Activated CD8-positive, alpha-beta memory T cell treated with anti-CD3 and anti-CD28 coated beads, Interleukin-2, amount 50 U/mL, for 1 hour (primary cell): ENCODE measurements at regions not wholly inside any gene's neighbourhood (a gene's known extent, or its start where the extent isn't known, plus 50 kb on each side); places are given as distances from the start of the nearest gene placed in this dataset.
"Not testable (repeated sequence)": the region's sequence is repeated elsewhere in the genome, so short reads cannot be mapped to it uniquely, and the experiment has no call there.

Experiments
- DNase-seq: peaks from one replicate; pipeline ENCODE4 v3.0.0-alpha.2; 2020; ENCODE audit errors: extremely low read depth

DNA sequence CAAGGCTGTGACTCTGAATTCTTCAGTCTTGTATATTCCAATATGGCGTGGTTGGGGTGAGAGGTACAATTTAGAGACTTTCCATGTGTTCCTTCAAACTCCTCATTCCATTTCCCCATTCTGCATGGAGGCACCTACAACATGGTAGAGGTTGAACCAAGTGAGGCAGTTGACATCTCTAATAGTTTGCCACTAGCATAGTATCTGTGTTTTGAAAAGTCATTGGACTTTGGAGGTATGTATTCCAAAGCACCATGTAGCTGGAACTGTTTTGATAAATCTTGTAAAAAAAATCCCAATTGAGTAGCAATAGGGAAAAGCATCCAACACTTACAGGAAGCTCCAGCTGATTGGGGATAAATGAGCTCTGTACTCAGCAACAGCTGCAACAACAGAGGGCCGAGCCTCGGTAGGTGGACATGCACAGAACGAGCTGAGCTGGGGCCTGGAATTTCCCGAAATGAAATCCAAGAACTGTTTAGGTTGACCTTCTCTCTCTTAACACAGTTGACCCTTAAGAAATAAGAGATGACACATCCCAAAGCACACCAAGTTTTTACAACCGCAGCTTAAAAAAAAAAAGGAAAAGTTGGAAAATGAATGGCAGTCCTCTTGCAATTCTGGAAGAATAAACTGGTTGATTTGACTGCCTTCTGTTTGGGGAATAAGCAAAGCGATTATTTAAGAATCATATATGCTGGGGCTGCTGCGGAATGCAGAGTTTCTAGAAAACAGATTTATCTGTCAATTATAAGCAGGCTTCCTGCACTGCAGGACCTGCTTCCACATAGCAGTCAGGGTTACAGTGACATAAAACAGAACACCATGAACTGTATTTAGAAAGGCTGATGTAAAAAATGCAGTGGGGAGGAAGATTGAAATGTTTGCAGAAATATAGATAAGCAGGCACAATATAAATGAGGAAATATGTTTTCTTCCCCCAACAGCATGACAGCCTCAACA, 194.6 kb upstream of the KRR1 start:
- no peak for DNase-seq

- no peak for DNase-seq
Observed at GRCh38 chr12:75704664-75705063, 193.3 kb upstream of the KRR1 start.

- DNase-seq = no peak
Observed at GRCh38 chr12:75704208-75704607, 192.8 kb upstream of the KRR1 start.

DNA sequence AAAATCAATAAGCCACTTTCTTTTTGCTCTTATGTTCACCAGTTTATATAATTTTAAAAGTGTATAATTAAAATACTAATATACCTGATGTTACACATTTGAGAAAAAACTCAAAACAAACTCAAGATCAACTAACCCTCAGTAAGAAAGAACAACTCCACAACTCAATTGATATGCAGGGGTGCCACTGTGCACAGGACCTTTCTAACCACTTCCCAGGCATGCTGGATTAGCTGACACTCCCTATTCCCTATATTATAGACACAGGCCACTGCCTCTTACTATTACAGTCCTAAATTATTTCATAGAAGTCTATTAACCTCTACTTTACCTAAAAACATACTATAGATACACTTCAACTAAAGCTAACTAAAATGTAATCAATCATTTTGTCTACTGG, 191.7 kb upstream of the KRR1 start:
- no peak for DNase-seq

GRCh38 chr12:75702477-75703093, 191.2 kb upstream of the KRR1 start:
- no peak for DNase-seq

- no peak for DNase-seq
Observed at GRCh38 chr12:75701859-75702258, 190.4 kb upstream of the KRR1 start.

DNA sequence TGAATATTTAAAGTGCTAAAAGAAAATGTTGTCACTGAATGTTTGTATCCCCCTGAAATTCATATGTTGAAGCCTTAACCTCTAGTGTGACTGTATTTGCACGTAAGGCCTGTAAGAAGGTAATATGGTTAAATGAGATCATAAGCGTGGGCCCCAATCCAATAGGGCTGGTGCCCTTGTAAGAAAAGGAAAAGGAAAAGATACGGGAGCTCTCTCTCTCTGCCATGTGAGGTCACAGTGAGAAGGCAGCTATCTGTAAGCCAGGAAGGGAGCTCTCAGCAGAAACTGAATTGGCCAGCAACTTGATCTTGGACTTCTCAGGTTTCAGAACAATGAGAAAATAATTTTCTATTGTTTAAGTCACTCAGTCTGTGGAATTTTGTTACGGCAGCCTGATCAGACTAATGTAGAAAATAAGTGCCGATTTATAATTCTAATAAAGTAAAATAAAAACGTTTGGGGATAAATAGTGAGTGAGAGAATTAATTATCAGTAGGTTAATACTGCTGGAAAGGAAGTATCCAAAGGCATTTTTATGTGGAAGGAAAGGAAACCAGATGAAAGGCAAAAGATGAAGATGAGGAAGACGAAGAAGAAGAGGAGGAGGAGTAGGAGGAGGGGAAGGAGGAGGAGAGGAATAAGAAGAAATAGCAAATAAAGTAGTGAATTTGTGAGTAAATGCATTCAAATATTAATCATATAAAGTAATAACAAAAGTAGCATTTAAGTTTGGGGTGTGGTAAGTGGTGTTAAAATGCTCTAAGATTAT, 188.5 kb upstream of the KRR1 start:
- DNase-seq = no peak

- DNase-seq = no peak
Observed at GRCh38 chr12:75699251-75699650, 187.8 kb upstream of the KRR1 start.

GRCh38 chr12:75698052-75698451, 186.6 kb upstream of the KRR1 start:
- no peak for DNase-seq

- no peak for DNase-seq
Observed at GRCh38 chr12:75695926-75696325, 184.5 kb upstream of the KRR1 start.

- no peak for DNase-seq
Observed at GRCh38 chr12:75694534-75695268, 183.3 kb upstream of the KRR1 start.

- DNase-seq = no peak
Observed at GRCh38 chr12:75692876-75693275, 181.5 kb upstream of the KRR1 start.

DNA sequence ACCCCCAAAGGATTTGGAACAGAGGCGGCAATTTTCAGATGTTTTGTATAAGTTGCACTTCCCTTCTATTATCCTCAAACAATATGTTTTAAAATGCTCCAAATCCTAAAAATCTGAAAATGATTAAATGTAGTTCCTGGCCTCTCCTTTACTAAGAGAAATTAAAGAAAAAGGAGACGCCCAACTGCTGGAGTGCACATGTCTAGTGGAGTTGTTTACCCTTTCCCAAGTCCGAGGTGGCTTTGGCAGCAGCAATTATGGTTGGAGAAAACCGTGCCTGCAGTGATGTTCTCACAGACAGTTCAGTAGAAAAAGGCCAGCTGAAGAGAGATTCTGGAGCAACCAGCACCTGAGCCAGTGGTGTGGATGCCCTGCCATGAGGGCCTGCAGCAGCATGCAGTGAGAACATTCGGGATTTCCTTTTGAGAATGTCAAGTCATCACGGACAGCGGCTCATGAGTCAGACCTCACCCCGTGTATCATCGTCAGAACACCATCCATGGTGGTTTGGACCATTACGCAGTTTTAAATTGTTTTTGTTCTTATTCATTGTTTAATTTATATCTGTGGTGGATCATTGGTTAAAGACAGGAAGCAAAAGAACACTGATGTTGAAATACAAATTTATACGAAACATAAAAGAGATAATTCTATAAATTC, 179.0 kb upstream of the KRR1 start:
- no peak for DNase-seq

DNA sequence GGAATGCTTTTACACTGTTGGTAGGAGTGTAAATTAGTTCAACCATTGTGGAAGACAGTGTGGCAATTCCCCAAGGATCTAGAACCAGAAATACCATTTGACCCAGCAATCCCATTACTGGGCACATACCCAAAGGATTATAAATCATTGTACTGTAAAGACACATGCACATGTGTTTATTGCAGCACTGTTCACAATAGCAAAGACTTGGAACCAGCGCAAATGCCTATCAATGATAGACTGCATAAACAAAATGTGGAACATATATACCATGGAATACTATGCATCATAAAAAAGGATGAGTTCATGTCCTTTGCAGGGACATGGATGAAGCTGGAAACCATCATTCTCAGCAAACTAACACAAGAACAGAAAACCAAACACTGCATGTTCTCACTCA, 174.8 kb upstream of the KRR1 start:
- DNase-seq = not testable (repeated sequence)

GRCh38 chr12:75685617-75686225, 174.3 kb upstream of the KRR1 start:
- DNase-seq = no peak

DNA sequence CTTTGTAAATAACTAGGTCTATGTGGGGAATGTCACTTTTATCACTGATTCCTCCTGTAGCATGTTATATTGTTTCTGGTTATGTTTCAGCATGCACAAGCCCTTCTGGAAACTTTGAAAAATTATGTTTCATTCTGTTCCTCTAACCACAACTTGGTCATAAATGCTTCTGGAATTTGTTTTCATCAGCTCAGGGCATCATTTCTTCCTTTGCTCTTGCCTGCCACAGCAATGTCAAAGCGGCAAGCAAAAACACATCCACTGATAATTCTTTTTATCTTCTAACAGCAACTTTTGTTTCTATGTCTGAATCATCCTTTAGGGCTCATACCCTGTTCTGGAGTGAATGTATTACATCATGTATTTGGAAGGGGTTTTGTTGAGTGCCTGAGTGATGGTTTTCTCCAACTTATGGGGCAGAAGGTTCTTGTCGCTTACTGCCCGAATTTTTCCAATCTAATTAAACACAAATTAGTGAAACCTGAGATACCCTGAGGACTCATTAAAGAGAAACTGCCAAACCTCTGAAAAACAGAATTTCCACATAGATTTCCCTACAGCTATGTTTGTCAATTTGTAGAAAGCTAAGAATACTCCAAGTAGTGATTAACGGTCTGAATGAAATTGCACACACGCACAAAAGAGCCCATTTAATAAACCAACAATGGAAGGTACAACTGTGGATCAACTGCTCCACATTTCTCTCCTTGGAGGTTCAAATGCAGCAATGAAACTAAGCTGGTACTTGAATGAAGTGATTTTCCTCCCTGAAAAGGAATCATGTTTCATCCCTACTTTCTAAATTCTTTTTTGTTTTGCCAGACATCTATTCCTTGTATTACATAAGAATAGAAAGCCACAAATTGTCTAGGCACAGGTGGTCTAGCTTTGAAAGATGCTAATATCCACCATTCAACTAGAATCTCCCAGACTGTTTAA, 173.5 kb upstream of the KRR1 start:
- no peak for DNase-seq

GRCh38 chr12:75683995-75684586, 172.7 kb upstream of the KRR1 start:
- not testable (repeated sequence) for DNase-seq

GRCh38 chr12:75683220-75683619, 171.8 kb upstream of the KRR1 start:
- DNase-seq = no peak

DNA sequence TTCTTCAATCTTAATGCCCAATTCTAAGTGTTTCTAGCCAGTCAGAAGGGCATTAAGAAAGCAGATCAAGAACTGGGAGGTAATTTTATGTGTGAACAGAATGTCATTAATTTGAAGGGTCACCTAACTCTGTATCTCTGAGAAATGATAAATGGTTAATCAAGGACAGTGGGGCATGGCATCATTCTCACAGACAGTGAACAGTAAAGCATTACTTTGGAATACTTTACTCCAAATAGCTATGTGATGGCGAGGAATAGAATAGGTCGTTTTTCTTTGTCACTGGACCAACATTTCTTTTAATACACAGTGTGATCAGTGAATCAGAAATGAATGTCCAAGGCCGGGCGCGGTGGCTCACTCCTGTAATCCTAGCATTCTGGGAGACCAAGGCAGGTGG, 166.1 kb upstream of the KRR1 start:
- no peak for DNase-seq
